ENCODE measurements at regions not wholly inside any gene's neighbourhood (a gene's known extent, or its start where the extent isn't known, plus 50 kb on each side); places are given as distances from the start of the nearest gene placed in this dataset.

DNA sequence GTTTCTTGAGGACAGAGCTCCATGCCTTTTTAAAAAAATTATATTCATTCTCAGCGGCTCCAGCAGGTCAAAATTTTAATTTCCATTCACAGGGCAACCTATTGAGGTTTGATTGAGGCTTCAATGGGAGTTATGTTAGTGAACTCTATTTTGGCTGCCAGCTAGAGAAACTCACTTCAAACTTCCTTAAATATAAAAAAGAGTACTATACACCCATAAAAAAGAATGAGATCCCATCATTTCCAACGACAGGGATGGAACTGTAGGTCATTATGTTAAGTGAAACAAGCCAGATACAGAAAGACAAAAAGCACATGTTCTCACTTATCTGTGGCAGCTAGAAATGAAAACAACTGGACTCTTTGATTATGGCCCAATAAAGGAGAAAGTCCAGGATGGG lies 176.8 kb upstream of the IL12B start:
- no peaks in the 10 kb centered on the region for H3K9me3 ChIP-seq (ENCODE audit: control insufficient read depth in 1 of 2, low read length in 2 of 2)
- H3K9ac ChIP-seq (ENCODE audit: low read depth in 1 of 2, low read length in 2 of 2) = no peak overlapping the region
- no peaks in the 10 kb centered on the region for H3K36me3 ChIP-seq (ENCODE audit: control insufficient read depth in 1 of 2, insufficient read depth in 2 of 2, low read length in 2 of 2)
- no peak overlapping the region for H3K4me3 ChIP-seq (ENCODE audit: low read depth in 1 of 2, low read length in 2 of 2)
- peaks cover 0 to 6% of the 10 kb centered on the region in 2 donors for H3K4me1 ChIP-seq (ENCODE audit: control insufficient read depth in 1 of 2, insufficient read depth in 2 of 2, low read length in 2 of 2)
- H3K27me3 ChIP-seq (ENCODE audit: control insufficient read depth in 1 of 2, insufficient read depth in 2 of 2, low read length in 2 of 2) = no peaks in the 10 kb centered on the region
- no peak overlapping the region for H3K27ac ChIP-seq (ENCODE audit: low read depth, low read length)

DNA sequence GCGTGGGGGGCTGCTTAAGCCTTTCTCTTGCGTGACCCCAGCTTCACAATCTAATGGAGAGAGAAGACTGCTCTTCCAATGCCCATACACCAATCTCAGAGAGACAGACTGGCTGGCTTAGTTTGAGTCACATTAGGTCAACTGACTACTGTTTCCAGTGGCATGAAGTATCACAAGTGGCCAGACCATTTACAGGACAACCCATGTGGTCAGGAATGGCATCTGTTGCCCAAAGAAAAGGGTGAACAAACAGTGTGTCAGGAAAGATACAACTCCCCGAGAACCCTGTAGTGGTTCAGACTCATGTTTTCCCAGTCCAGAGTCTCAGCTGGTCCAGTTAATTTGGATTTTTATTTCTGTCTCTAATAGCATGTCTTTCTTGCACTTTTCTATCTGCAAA lies 177.4 kb upstream of the IL12B start:
- Histone ChIP-seq H3K36me3 (ENCODE audit: control insufficient read depth in 1 of 2, insufficient read depth in 2 of 2, low read length in 2 of 2) (no peaks in the 10 kb centered on the region), H3K27ac (ENCODE audit: low read depth, low read length) (no peak overlapping the region), H3K4me1 (ENCODE audit: control insufficient read depth in 1 of 2, insufficient read depth in 2 of 2, low read length in 2 of 2) (peaks cover 0 to 6% of the 10 kb centered on the region in 2 donors), H3K27me3 (ENCODE audit: control insufficient read depth in 1 of 2, insufficient read depth in 2 of 2, low read length in 2 of 2) (no peaks in the 10 kb centered on the region), H3K4me3 (ENCODE audit: low read depth in 1 of 2, low read length in 2 of 2) (no peak overlapping the region), H3K9me3 (ENCODE audit: control insufficient read depth in 1 of 2, low read length in 2 of 2) (no peaks in the 10 kb centered on the region), H3K9ac (ENCODE audit: low read depth in 1 of 2, low read length in 2 of 2) (no peak overlapping the region)

DNA sequence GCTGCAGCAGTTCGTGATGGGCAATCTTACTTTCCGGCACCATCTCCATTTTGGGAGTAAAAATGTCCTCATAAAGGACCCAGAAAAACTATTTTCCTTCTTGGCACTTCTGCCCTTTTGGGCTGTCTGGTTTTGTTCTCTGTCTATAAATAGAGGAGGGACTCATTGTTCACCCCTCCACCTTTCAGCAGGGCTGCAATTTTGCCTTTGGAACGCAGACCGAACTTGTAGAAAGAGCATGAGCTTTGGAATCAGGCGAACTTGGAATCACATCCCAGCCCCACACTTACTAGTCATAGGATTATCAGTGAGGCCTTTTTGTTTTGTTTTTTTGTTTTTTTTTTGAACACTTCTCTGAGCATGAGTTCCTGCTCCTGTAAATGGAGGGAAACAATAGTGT lies 178.1 kb upstream of the IL12B start:
- H3K27me3 ChIP-seq (ENCODE audit: control insufficient read depth in 1 of 2, insufficient read depth in 2 of 2, low read length in 2 of 2) = no peaks in the 10 kb centered on the region
- H3K27ac ChIP-seq (ENCODE audit: low read depth, low read length) = no peak overlapping the region
- peaks cover 0 to 6% of the 10 kb centered on the region in 2 donors for H3K4me1 ChIP-seq (ENCODE audit: control insufficient read depth in 1 of 2, insufficient read depth in 2 of 2, low read length in 2 of 2)
- H3K36me3 ChIP-seq (ENCODE audit: control insufficient read depth in 1 of 2, insufficient read depth in 2 of 2, low read length in 2 of 2) = no peaks in the 10 kb centered on the region
- no peak overlapping the region for H3K4me3 ChIP-seq (ENCODE audit: low read depth in 1 of 2, low read length in 2 of 2)
- no peak overlapping the region for H3K9ac ChIP-seq (ENCODE audit: low read depth in 1 of 2, low read length in 2 of 2)
- no peaks in the 10 kb centered on the region for H3K9me3 ChIP-seq (ENCODE audit: control insufficient read depth in 1 of 2, low read length in 2 of 2)

DNA sequence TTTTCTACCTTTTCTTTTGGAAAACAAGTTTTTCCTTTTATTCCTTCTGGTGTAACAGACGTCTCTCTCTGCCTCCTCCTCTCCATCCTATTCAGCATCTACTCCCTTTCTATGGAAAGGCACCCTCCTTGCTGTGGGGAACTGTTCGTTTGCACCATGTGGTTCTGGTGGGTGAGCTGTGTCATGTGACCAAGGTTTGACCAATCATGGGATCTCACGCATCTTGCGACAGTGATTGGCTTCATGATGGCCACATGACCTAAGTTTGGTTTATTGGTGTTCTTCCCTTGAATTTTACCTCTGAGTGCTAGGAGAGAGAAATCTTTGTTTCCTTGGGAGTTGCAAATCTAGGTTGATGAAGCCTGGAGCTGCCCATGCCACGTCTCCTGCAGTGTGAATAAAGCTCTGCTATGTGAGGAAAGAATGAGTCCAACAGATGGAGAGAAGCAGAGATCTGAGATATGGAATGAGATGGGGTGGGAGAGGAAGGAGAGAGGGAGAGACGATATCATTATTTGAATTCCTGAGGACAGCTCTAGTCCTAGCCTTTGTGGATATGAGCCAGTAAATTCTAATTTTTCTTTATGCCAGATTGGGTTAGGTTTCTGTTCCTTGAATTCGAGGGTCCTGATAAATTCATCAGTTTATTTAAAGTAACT lies 178.8 kb upstream of the IL12B start:
- H3K4me1 ChIP-seq (ENCODE audit: control insufficient read depth in 1 of 2, insufficient read depth in 2 of 2, low read length in 2 of 2) = peaks cover 0 to 6% of the 10 kb centered on the region in 2 donors
- no peaks in the 10 kb centered on the region for H3K9me3 ChIP-seq (ENCODE audit: control insufficient read depth in 1 of 2, low read length in 2 of 2)
- H3K9ac ChIP-seq (ENCODE audit: low read depth in 1 of 2, low read length in 2 of 2) = no peak overlapping the region
- no peak overlapping the region for H3K4me3 ChIP-seq (ENCODE audit: low read depth in 1 of 2, low read length in 2 of 2)
- no peak overlapping the region for H3K27ac ChIP-seq (ENCODE audit: low read depth, low read length)
- no peaks in the 10 kb centered on the region for H3K36me3 ChIP-seq (ENCODE audit: control insufficient read depth in 1 of 2, insufficient read depth in 2 of 2, low read length in 2 of 2)
- no peaks in the 10 kb centered on the region for H3K27me3 ChIP-seq (ENCODE audit: control insufficient read depth in 1 of 2, insufficient read depth in 2 of 2, low read length in 2 of 2)

DNA sequence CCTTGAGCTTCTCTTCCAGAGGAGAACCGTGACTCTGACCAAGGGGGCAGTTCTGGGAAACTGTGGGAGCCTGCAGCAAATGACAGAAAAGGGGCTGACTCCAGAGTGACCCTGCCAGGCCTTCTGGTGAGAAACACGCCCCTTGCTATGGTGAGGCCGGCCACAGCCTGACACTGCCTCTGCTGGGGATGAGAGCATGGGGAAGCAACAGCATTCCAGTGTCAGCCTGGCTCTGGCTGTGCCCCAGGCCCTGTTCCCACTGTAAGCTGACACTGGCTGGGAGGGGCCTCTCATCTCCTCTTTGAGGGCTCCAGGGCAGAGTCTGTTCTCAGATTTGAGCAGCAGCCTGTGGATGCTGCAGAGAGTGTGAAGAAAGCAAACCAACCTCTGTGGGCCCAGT lies 180.0 kb upstream of the IL12B start:
- Histone ChIP-seq H3K36me3 (ENCODE audit: control insufficient read depth in 1 of 2, insufficient read depth in 2 of 2, low read length in 2 of 2) (no peaks in the 10 kb centered on the region), H3K9me3 (ENCODE audit: control insufficient read depth in 1 of 2, low read length in 2 of 2) (no peaks in the 10 kb centered on the region), H3K4me3 (ENCODE audit: low read depth in 1 of 2, low read length in 2 of 2) (no peak overlapping the region), H3K27ac (ENCODE audit: low read depth, low read length) (no peak overlapping the region), H3K9ac (ENCODE audit: low read depth in 1 of 2, low read length in 2 of 2) (no peak overlapping the region), H3K27me3 (ENCODE audit: control insufficient read depth in 1 of 2, insufficient read depth in 2 of 2, low read length in 2 of 2) (no peaks in the 10 kb centered on the region), H3K4me1 (ENCODE audit: control insufficient read depth in 1 of 2, insufficient read depth in 2 of 2, low read length in 2 of 2) (no peaks in the 10 kb centered on the region)

DNA sequence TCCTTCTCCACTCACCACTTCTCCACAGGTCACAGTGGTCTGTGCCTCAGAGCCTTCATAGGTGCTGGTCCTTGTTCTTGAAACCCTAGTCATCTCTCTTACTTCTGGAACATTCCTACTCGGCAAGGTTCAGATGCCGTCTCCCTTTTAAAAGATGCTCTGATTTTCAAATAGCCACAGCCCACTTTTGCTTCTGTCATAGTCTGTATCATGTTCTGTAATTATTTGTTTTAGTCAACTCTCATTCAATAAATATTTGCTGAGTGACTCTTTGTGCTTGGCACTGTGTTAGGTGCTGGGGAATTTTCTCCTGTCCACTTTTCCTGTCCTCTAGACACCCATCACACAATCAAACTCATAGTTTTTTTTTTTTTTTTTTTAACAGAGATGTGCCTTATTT lies 181.3 kb upstream of the IL12B start:
- Histone ChIP-seq H3K9ac (ENCODE audit: low read depth in 1 of 2, low read length in 2 of 2) (no peak overlapping the region), H3K36me3 (ENCODE audit: control insufficient read depth in 1 of 2, insufficient read depth in 2 of 2, low read length in 2 of 2) (no peaks in the 10 kb centered on the region), H3K4me3 (ENCODE audit: low read depth in 1 of 2, low read length in 2 of 2) (no peak overlapping the region), H3K9me3 (ENCODE audit: control insufficient read depth in 1 of 2, low read length in 2 of 2) (no peaks in the 10 kb centered on the region), H3K27me3 (ENCODE audit: control insufficient read depth in 1 of 2, insufficient read depth in 2 of 2, low read length in 2 of 2) (no peaks in the 10 kb centered on the region), H3K27ac (ENCODE audit: low read depth, low read length) (no peak overlapping the region), H3K4me1 (ENCODE audit: control insufficient read depth in 1 of 2, insufficient read depth in 2 of 2, low read length in 2 of 2) (no peaks in the 10 kb centered on the region)

DNA sequence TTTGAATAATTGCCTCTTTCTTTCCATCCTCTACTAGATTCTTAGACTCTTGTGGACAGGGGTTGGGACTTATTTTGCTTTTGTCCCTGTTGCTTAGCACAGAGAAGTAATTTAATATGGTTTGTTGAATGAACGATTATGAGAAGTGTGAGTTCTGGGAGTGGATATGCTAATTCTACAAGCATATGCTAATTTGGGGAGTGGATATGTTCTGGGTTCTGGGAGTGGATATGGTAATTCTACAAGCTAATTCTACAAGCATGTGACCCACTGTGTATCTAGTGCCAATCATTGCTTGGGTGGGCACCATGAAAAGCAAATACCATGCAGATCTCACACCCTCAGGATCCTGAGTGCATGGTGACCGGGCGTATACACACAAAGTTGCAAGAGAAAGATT lies 181.8 kb upstream of the IL12B start:
- no peaks in the 10 kb centered on the region for H3K4me1 ChIP-seq (ENCODE audit: control insufficient read depth in 1 of 2, insufficient read depth in 2 of 2, low read length in 2 of 2)
- no peaks in the 10 kb centered on the region for H3K9me3 ChIP-seq (ENCODE audit: control insufficient read depth in 1 of 2, low read length in 2 of 2)
- no peak overlapping the region for H3K9ac ChIP-seq (ENCODE audit: low read depth in 1 of 2, low read length in 2 of 2)
- no peak overlapping the region for H3K4me3 ChIP-seq (ENCODE audit: low read depth in 1 of 2, low read length in 2 of 2)
- H3K27ac ChIP-seq (ENCODE audit: low read depth, low read length) = no peak overlapping the region
- no peaks in the 10 kb centered on the region for H3K27me3 ChIP-seq (ENCODE audit: control insufficient read depth in 1 of 2, insufficient read depth in 2 of 2, low read length in 2 of 2)
- no peaks in the 10 kb centered on the region for H3K36me3 ChIP-seq (ENCODE audit: control insufficient read depth in 1 of 2, insufficient read depth in 2 of 2, low read length in 2 of 2)

DNA sequence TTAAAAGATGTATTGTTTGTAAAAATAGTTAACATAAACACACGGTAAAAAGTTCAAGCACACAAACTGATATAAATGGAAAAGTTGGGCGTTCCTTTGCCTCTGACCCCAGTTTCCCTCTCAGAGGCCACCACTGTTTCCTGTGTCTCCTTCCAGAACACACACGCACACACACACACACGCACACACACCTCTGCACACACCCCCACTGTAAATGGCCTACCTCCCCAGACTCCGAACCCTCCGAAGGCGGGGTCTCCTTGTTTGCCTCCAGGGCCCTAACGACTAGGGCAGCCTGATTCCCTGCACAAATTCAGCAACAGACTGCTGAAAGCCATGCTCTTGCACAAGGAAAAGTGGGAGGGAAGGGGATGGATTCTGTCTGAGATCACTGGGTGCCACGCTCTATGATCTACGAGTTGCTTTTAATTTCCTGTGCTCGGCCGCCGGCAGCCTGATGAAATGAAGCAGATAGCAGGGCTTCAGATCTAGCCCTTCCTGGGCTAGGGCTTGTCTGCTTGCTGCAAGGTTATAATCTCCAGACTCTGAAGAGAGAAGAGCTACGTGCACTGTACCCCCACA lies 184.0 kb upstream of the IL12B start:
- Histone ChIP-seq H3K4me1 (ENCODE audit: control insufficient read depth in 1 of 2, insufficient read depth in 2 of 2, low read length in 2 of 2) (no peaks in the 10 kb centered on the region), H3K27ac (ENCODE audit: low read depth, low read length) (no peak overlapping the region), H3K36me3 (ENCODE audit: control insufficient read depth in 1 of 2, insufficient read depth in 2 of 2, low read length in 2 of 2) (no peaks in the 10 kb centered on the region), H3K4me3 (ENCODE audit: low read depth in 1 of 2, low read length in 2 of 2) (no peak overlapping the region), H3K27me3 (ENCODE audit: control insufficient read depth in 1 of 2, insufficient read depth in 2 of 2, low read length in 2 of 2) (no peaks in the 10 kb centered on the region), H3K9me3 (ENCODE audit: control insufficient read depth in 1 of 2, low read length in 2 of 2) (no peaks in the 10 kb centered on the region), H3K9ac (ENCODE audit: low read depth in 1 of 2, low read length in 2 of 2) (no peak overlapping the region)

DNA sequence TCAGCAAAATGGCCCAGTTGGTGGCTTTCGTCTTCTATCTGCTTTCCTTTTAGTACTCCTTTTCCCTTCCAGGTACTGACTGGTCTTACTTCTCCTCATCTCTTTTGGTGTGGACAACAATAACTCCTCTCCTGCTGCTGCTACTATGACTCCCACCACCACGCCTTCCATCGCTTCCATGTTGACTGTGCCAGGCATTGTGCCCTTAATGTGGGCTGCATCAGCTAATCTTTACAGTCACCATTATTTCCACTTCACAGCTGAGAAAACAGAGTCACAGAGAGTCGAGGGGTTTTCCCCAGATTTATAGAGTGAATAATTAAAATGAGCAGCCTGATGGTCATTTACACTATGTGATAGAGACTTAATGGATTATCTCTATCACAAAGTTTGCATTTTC lies 184.9 kb upstream of the IL12B start:
- no peaks in the 10 kb centered on the region for H3K9me3 ChIP-seq (ENCODE audit: control insufficient read depth in 1 of 2, low read length in 2 of 2)
- no peaks in the 10 kb centered on the region for H3K27me3 ChIP-seq (ENCODE audit: control insufficient read depth in 1 of 2, insufficient read depth in 2 of 2, low read length in 2 of 2)
- no peaks in the 10 kb centered on the region for H3K4me1 ChIP-seq (ENCODE audit: control insufficient read depth in 1 of 2, insufficient read depth in 2 of 2, low read length in 2 of 2)
- H3K27ac ChIP-seq (ENCODE audit: low read depth, low read length) = no peak overlapping the region
- H3K36me3 ChIP-seq (ENCODE audit: control insufficient read depth in 1 of 2, insufficient read depth in 2 of 2, low read length in 2 of 2) = no peaks in the 10 kb centered on the region
- H3K9ac ChIP-seq (ENCODE audit: low read depth in 1 of 2, low read length in 2 of 2) = no peak overlapping the region
- no peak overlapping the region for H3K4me3 ChIP-seq (ENCODE audit: low read depth in 1 of 2, low read length in 2 of 2)

DNA sequence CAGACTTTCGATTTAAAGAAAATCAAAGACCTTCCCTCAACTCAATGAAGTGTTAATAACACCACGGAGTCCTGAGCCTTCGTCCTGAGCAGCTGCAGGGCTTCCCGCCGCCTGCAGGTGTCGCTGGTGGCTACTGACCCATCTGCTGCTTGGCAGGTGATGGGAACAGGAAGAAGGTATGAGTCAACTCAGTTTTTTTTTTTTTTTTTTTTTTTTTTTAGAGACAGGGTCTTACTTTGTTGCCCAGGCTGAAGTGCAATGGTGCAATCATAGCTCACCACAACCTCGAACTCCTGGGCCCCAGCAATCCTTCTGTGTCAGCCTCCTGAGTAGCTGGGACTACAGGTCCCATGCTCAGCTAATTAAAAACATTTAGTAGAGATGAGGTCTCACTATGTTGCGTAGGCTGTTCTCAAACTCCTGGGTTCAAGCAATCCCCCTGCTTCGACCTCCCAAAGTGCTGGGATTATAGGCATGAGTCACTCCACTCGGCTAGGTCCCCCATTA lies 185.7 kb upstream of the IL12B start:
- Histone ChIP-seq H3K4me3 (ENCODE audit: low read depth in 1 of 2, low read length in 2 of 2) (no peak overlapping the region), H3K9ac (ENCODE audit: low read depth in 1 of 2, low read length in 2 of 2) (no peak overlapping the region), H3K9me3 (ENCODE audit: control insufficient read depth in 1 of 2, low read length in 2 of 2) (no peaks in the 10 kb centered on the region), H3K27ac (ENCODE audit: low read depth, low read length) (no peak overlapping the region), H3K27me3 (ENCODE audit: control insufficient read depth in 1 of 2, insufficient read depth in 2 of 2, low read length in 2 of 2) (no peaks in the 10 kb centered on the region), H3K36me3 (ENCODE audit: control insufficient read depth in 1 of 2, insufficient read depth in 2 of 2, low read length in 2 of 2) (no peaks in the 10 kb centered on the region), H3K4me1 (ENCODE audit: control insufficient read depth in 1 of 2, insufficient read depth in 2 of 2, low read length in 2 of 2) (no peaks in the 10 kb centered on the region)

All from duodenal mucosa (tissue), 2 donors.